Endothelial cell of umbilical vein (primary cell): ENCODE measurements at regions not wholly inside any gene's neighbourhood (a gene's known extent, or its start where the extent isn't known, plus 50 kb on each side); places are given as distances from the start of the nearest gene placed in this dataset.

ENCODE experiments used
- BruUV-seq: library from RNA; stranded (reverse); fragments of 400-500 nt; replicated peaks from 2 replicates; lab custom pipeline; 2021; lab: Mats Ljungman, UMichigan
- CTCF ChIA-PET: fragments of 300-600, 350-600 bp; sonication (Branson Sonifier 250); formaldehyde crosslinking; loops from one replicate; lab custom pipeline; 2021; ENCODE audit warnings: antibody characterized with exemption, inconsistent platforms; lab: Charles Lee
- POLR2A ChIA-PET: fragments of 300-600, 350-600 bp; sonication (Branson Sonifier 250); formaldehyde crosslinking; loops from one replicate; lab custom pipeline; 2021; ENCODE audit warnings: antibody characterized with exemption, inconsistent platforms; lab: Charles Lee
- DNase-seq: peaks from one replicate; pipeline ENCODE4 v3.0.0-alpha.2; 2011; ENCODE audit warnings: low read depth, low spot score
- FAIRE-seq: peaks from 2 replicates; lab custom pipeline; 2011; peaks lifted over from hg19 to GRCh38; lab: Jason Lieb, UNC
- H2AFZ ChIP-seq: 2 replicates; pipeline ENCODE4 v1.6.0; 2012; ENCODE audit warnings: low read depth, low read length, control low read depth, inconsistent platforms
- H3K27ac ChIP-seq: 2 replicates; pipeline ENCODE4 v1.5.1; 2011; ENCODE audit warnings: low read depth, mild to moderate bottlenecking, control low read depth, low read length, moderate library complexity; ENCODE audit not compliant: insufficient read depth
- H3K27me3 ChIP-seq, 2 experiments: 2 replicates each; pipeline versions ENCODE4 v1.6.0 to v1.6.1; 2011; ENCODE audit warnings: low read length in 2 of 2, mixed read lengths in 1 of 2; ENCODE audit not compliant: control insufficient read depth in 2 of 2, insufficient read depth in 2 of 2
- H3K36me3 ChIP-seq, 2 experiments: 2 replicates in 1 of 2; 3 replicates in 1 of 2; pipeline ENCODE4 v1.5.1; 2011; ENCODE audit warnings: low read length in 2 of 2, mild to moderate bottlenecking in 1 of 2, moderate library complexity in 1 of 2; ENCODE audit not compliant: control insufficient read depth in 2 of 2, insufficient read depth in 2 of 2; ENCODE audit errors: extremely low read depth in 1 of 2
- H3K4me1 ChIP-seq: 3 replicates; pipeline ENCODE4 v1.5.1; 2011; ENCODE audit warnings: mild to moderate bottlenecking, low read length; ENCODE audit not compliant: control insufficient read depth, insufficient read depth; ENCODE audit errors: extremely low read depth
- H3K4me2 ChIP-seq: 2 replicates; pipeline ENCODE4 v1.6.1; 2011; ENCODE audit warnings: low read length, control low read depth, mixed read lengths; ENCODE audit not compliant: insufficient read depth
- H3K4me3 ChIP-seq, 3 experiments: fragments of 200-600 bp in 1 of 3; sonication (generic), shearing (Covaris generic) in 1 of 3; replicated peaks in 1 of 3; 2 replicates each; pipeline ENCODE4 v1.5.1; 2011 to 2016; ENCODE audit warnings: control low read depth in 3 of 3, low read length in 3 of 3, mild to moderate bottlenecking in 2 of 3, inconsistent platforms in 1 of 3, low read depth in 1 of 3, moderate library complexity in 1 of 3; ENCODE audit not compliant: insufficient read depth in 1 of 3
- H3K79me2 ChIP-seq: 2 replicates; pipeline ENCODE4 v1.6.0; 2012; ENCODE audit warnings: low read length, inconsistent platforms; ENCODE audit not compliant: control insufficient read depth, insufficient read depth
- H3K9ac ChIP-seq: replicated peaks from 2 replicates; pipeline ENCODE3; 2011; ENCODE audit warnings: low read length, control low read depth; ENCODE audit not compliant: insufficient read depth; ENCODE audit errors: extremely low read depth
- H3K9me1 ChIP-seq: replicated peaks from 3 replicates; pipeline ENCODE4 v1.6.0; 2011; ENCODE audit warnings: mild to moderate bottlenecking, low read length; ENCODE audit not compliant: control insufficient read depth, insufficient read depth; ENCODE audit errors: extremely low read depth
- H3K9me3 ChIP-seq: replicated peaks from 2 replicates; pipeline ENCODE4 v1.5.1; 2012; ENCODE audit warnings: low read length, inconsistent platforms; ENCODE audit not compliant: control insufficient read depth, insufficient read depth
- H4K20me1 ChIP-seq: replicated peaks from 2 replicates; pipeline ENCODE3; 2011; ENCODE audit warnings: mild to moderate bottlenecking, low read length; ENCODE audit not compliant: control insufficient read depth, insufficient read depth; ENCODE audit errors: extremely low read depth
- CTCF ChIP-seq, 2 donors: IDR thresholded peaks; 1 replicate in 1 of 2; 2 replicates in 1 of 2; pipeline ENCODE4 v1.5.1; 2011; ENCODE audit warnings: low read length in 2 of 2, mild to moderate bottlenecking in 2 of 2, moderate library complexity in 2 of 2, control low read depth in 1 of 2, inconsistent platforms in 1 of 2, low read depth in 1 of 2; ENCODE audit not compliant: insufficient read depth in 1 of 2; ENCODE audit errors: extremely low read depth in 1 of 2
- EZH2 ChIP-seq: IDR thresholded peaks from 2 replicates; pipeline ENCODE4 v1.6.1; 2012; ENCODE audit warnings: borderline replicate concordance, low read depth, mild to moderate bottlenecking, moderate library complexity, low read length, inconsistent platforms; ENCODE audit not compliant: severe bottlenecking
- FOS ChIP-seq: IDR thresholded peaks from 2 replicates; pipeline ENCODE4 v1.6.1; 2011; ENCODE audit warnings: mild to moderate bottlenecking, low read length, moderate library complexity, borderline replicate concordance; ENCODE audit not compliant: insufficient read depth
- GATA2 ChIP-seq: IDR thresholded peaks from 2 replicates; pipeline ENCODE4 v1.7.0; 2011; ENCODE audit warnings: low read depth, mild to moderate bottlenecking, moderate library complexity, mixed read lengths, low read length; ENCODE audit not compliant: insufficient read length, insufficient read depth
- JUN ChIP-seq: IDR thresholded peaks from 2 replicates; pipeline ENCODE4 v1.6.1; 2011; ENCODE audit warnings: borderline replicate concordance, low read depth; ENCODE audit not compliant: insufficient read length, insufficient read depth
- MAX ChIP-seq: IDR thresholded peaks from 2 replicates; pipeline ENCODE4 v1.6.1; 2011; ENCODE audit not compliant: insufficient read depth, insufficient read length
- MYC ChIP-seq: IDR thresholded peaks from one replicate; pipeline ENCODE4 v1.6.1; 2011; ENCODE audit warnings: mild to moderate bottlenecking, low read depth, low read length
- POLR2A ChIP-seq: IDR thresholded peaks from 2 replicates; pipeline ENCODE4 v1.6.1; 2012; ENCODE audit warnings: low read depth, mild to moderate bottlenecking, control low read depth, low read length
- POLR2AphosphoS5 ChIP-seq: IDR thresholded peaks from 2 replicates; pipeline ENCODE4 v1.6.1; 2012; ENCODE audit warnings: low read depth, mild to moderate bottlenecking, control low read depth, low read length, moderate library complexity; ENCODE audit not compliant: insufficient read depth
- dilution Hi-C: fragments of 300-500 bp; cut with MboI; formaldehyde crosslinking; loops from one replicate; pipeline ENCODE4 v1.15.0; 2019; ENCODE audit warnings: low sequenced_read_pairs; ENCODE audit not compliant: extremely low pct_ligation_motif_present
- intact Hi-C: fragments of 100-400 bp; cut with micrococcal nuclease; formaldehyde crosslinking; loops from one replicate; pipeline ENCODE4 v1.10.0; 2022

- intact Hi-C loops = no loop called here
- ChIA-PET POLR2A (interaction anchor here (0.6 kb wide), 1 partner anchor 99 kb away, joined by 5 read pairs; no protein-coding TSS in a partner anchor), CTCF (no interaction called here)
- DNase-seq = no peak
- H3K4me2 ChIP-seq = no peak overlapping the region
- no TSS peak for BruUV-seq
- no peak overlapping the region for H3K27ac ChIP-seq
- H3K36me3 ChIP-seq = no peaks in the 10 kb centered on the region
- no peaks in the 10 kb centered on the region for H4K20me1 ChIP-seq
- no peak for TF ChIP-seq FOS
- TF ChIP-seq MAX = no peak
- TF ChIP-seq GATA2 = no peak
- TF ChIP-seq MYC = no peak
- no peak for TF ChIP-seq POLR2A
- TF ChIP-seq CTCF (IDR thresholded peaks at IDR 0.05; ENCODE audit: extremely low read depth in 1 of 2, insufficient read depth in 1 of 2, low read depth in 1 of 2, low read length in 2 of 2) = no peak
- TF ChIP-seq JUN = no peak
- TF ChIP-seq EZH2 = no peak
- no peak for TF ChIP-seq POLR2AphosphoS5
- no peaks in the 10 kb centered on the region for H3K9me3 ChIP-seq
- FAIRE-seq = no peak
- no peak overlapping the region for H3K4me3 ChIP-seq
- no peaks in the 10 kb centered on the region for H3K4me1 ChIP-seq
- peaks cover 4 to 7% of the 10 kb centered on the region in 2 experiments for H3K27me3 ChIP-seq
- no peak overlapping the region for H3K9ac ChIP-seq
- no peaks in the 10 kb centered on the region for H3K9me1 ChIP-seq
- H3K79me2 ChIP-seq = no peaks in the 10 kb centered on the region
- no peak overlapping the region for H2AFZ ChIP-seq
- dilution Hi-C loops = no loop called here
These were observed 82.5 kb upstream of the PCBD1 start for GRCh38 chr10:70970830-70971229.
